Lower leg skin (tissue), 4 donors: ENCODE measurements at regions not wholly inside any gene's neighbourhood (a gene's known extent, or its start where the extent isn't known, plus 50 kb on each side); places are given as distances from the start of the nearest gene placed in this dataset.
"Not testable (repeated sequence)": the region's sequence is repeated elsewhere in the genome, so short reads cannot be mapped to it uniquely, and the experiment has no call there.

Source experiments
- DNase-seq, 2 donors: peaks; one replicate each; pipeline ENCODE4 v3.0.0-alpha.2; 2019; ENCODE audit warnings: low spot score in 2 of 2
- H3K4me3 ChIP-seq: fragments of 200-600 bp; sonication (generic); 2 replicates; pipeline ENCODE4 v1.5.1; 2017; ENCODE audit warnings: mild to moderate bottlenecking, low read depth; ENCODE audit not compliant: poor library complexity, severe bottlenecking
- CTCF ChIP-seq, 3 donors: fragments of 450-650 bp; IDR thresholded peaks; one replicate each; pipeline ENCODE4 v1.5.1; 2016; ENCODE audit warnings: antibody characterized with exemption in 3 of 3, mild to moderate bottlenecking in 3 of 3, moderate library complexity in 2 of 3
- POLR2A ChIP-seq, 2 donors: fragments of 450-650 bp; IDR thresholded peaks; one replicate each; pipeline ENCODE4 v1.6.1; 2016 to 2017; ENCODE audit warnings: antibody characterized with exemption in 2 of 2, mild to moderate bottlenecking in 1 of 2, moderate library complexity in 1 of 2
- WGBS, 2 donors: methylation state at CpG; one replicate each; pipeline ENCODE4 v1.1.5; 2018; 5-methylcytosine and 5-hydroxymethylcytosine counted together
- intact Hi-C: fragments of 100-400 bp; cut with DNase I; formaldehyde crosslinking; loops from one replicate; pipeline ENCODE4 v1.15.0; 2023; ENCODE audit warnings: low total_unique reads

GRCh38 chr3:158026236-158026635 lies 80.0 kb downstream of the SHOX2 start:
- H3K4me3 ChIP-seq, result no peak overlapping the region
- no peak for DNase-seq
- intact Hi-C loops, result no loop called here
- no peak for TF ChIP-seq CTCF (IDR thresholded peaks at IDR 0.05)
- TF ChIP-seq POLR2A (IDR thresholded peaks at IDR 0.05), result no peak

GRCh38 chr3:158019897-158020296 lies 86.3 kb downstream of the SHOX2 start:
- intact Hi-C loops, H3K4me3 ChIP-seq, DNase-seq: not testable (repeated sequence)
- WGBS, 2 donors, result 91% methylated on average over 4 of the region's 18 CpGs; no CpG with 5 or more reads in 1 of the 2 donors

GRCh38 chr3:158018462-158018861 lies 87.8 kb downstream of the SHOX2 start:
- TF ChIP-seq POLR2A (IDR thresholded peaks at IDR 0.05) (no peak), CTCF (IDR thresholded peaks at IDR 0.05) (no peak)
- intact Hi-C loops, result no loop called here
- 81 to 82% methylated on average over 1 of the region's 1 CpG for WGBS, 2 donors
- H3K4me3 ChIP-seq, result no peak overlapping the region
- no peak for DNase-seq

GRCh38 chr3:158012901-158013300 lies 93.3 kb downstream of the SHOX2 start:
- intact Hi-C loops, result no loop called here
- no peak for DNase-seq
- no peak for TF ChIP-seq CTCF (IDR thresholded peaks at IDR 0.05)
- no peak for TF ChIP-seq POLR2A (IDR thresholded peaks at IDR 0.05)
- no peak overlapping the region for H3K4me3 ChIP-seq

- WGBS, 2 donors, result 64 to 76% methylated on average over 10 of the region's 10 CpGs
Measured at GRCh38 chr3:158005391-158006100, 100.7 kb downstream of the SHOX2 start.

GRCh38 chr3:157999246-157999645 lies 107.0 kb downstream of the SHOX2 start:
- TF ChIP-seq POLR2A (IDR thresholded peaks at IDR 0.05) (no peak), CTCF (IDR thresholded peaks at IDR 0.05) (no peak)
- intact Hi-C loops, result no loop called here
- no peak for DNase-seq
- 59 to 64% methylated on average over 5 of the region's 5 CpGs for WGBS, 2 donors
- no peak overlapping the region for H3K4me3 ChIP-seq

More at GRCh38 chr3:158005391-158006100, 100.7 kb downstream of the SHOX2 start:
- intact Hi-C loops, result no loop called here
- TF ChIP-seq POLR2A (IDR thresholded peaks at IDR 0.05) (no peak), CTCF (IDR thresholded peaks at IDR 0.05) (no peak)
- no peak overlapping the region for H3K4me3 ChIP-seq
- DNase-seq, result no peak
